ENCODE measurements at regions not wholly inside any gene's neighbourhood (a gene's known extent, or its start where the extent isn't known, plus 50 kb on each side); places are given as distances from the start of the nearest gene placed in this dataset.

GRCh38 chr2:211281430-211282073 lies 725.2 kb downstream of the CPS1 start:
- H3K36me3 Mint-ChIP-seq, result no peaks in the 10 kb centered on the region
- H3K9ac ChIP-seq (ENCODE audit: insufficient read depth, low read length, poor library complexity, severe bottlenecking), result no peak overlapping the region
- no peak overlapping the region for H3K27ac ChIP-seq (ENCODE audit: low read depth in 1 of 2, low read length in 2 of 2)
- intact Hi-C loops (cut with micrococcal nuclease), result no loop called here
- no peaks in the 10 kb centered on the region for H3K4me1 ChIP-seq (ENCODE audit: control insufficient read depth in 1 of 2, insufficient read depth in 2 of 2, low read length in 2 of 2)
- TF ChIP-seq CTCF (IDR thresholded peaks at IDR 0.05), result no peak
- no peak overlapping the region for H3K27ac Mint-ChIP-seq
- no peaks in the 10 kb centered on the region for H3K9me3 ChIP-seq (replicated peaks in 1 of 2; ENCODE audit: control insufficient read depth in 1 of 2, insufficient read depth in 1 of 2, low read length in 2 of 2)
- no peak overlapping the region for H3K4me3 ChIP-seq (replicated peaks in 1 of 3; ENCODE audit: low read depth in 2 of 3, low read length in 3 of 3)
- no peaks in the 10 kb centered on the region for H4K20me1 ChIP-seq (ENCODE audit: insufficient read depth, low read length)
- no peaks in the 10 kb centered on the region for H3K27me3 ChIP-seq (ENCODE audit: control insufficient read depth in 2 of 2, insufficient read depth in 2 of 2, low read length in 2 of 2)
- H3K4me2 ChIP-seq (replicated peaks; ENCODE audit: extremely low read depth, low read length, poor library complexity, severe bottlenecking), result no peak overlapping the region
- H3K79me2 ChIP-seq (ENCODE audit: insufficient read depth, low read length), result no peaks in the 10 kb centered on the region
- 100% methylated on average over 2 of the region's 2 CpGs for WGBS (ENCODE audit: insufficient coverage)
- H2AFZ ChIP-seq (ENCODE audit: insufficient read depth, low read depth, low read length, poor library complexity, severe bottlenecking), result no peak overlapping the region
- no peaks in the 10 kb centered on the region for H3K36me3 ChIP-seq (replicated peaks in 1 of 2; ENCODE audit: control insufficient read depth in 1 of 2, insufficient read depth in 2 of 2, low read length in 2 of 2)
- H3K9me3 Mint-ChIP-seq, result peaks cover 0 to 7% (median 0%) of the 10 kb centered on the region in 7 donors
- peaks cover 0 to 2% (median 0%) of the 10 kb centered on the region in 3 donors for H3K27me3 Mint-ChIP-seq (ENCODE audit: low read depth in 3 of 3)
- no peak for DNase-seq
- no peak overlapping the region for H3K4me3 Mint-ChIP-seq
- H3K4me1 Mint-ChIP-seq, result no peaks in the 10 kb centered on the region

- no peaks in the 10 kb centered on the region for H3K27me3 Mint-ChIP-seq (ENCODE audit: low read depth in 3 of 3)
- Histone ChIP-seq H3K4me3 (replicated peaks in 1 of 3; ENCODE audit: low read depth in 2 of 3, low read length in 3 of 3) (no peak overlapping the region), H3K79me2 (ENCODE audit: insufficient read depth, low read length) (no peaks in the 10 kb centered on the region), H3K27me3 (ENCODE audit: control insufficient read depth in 2 of 2, insufficient read depth in 2 of 2, low read length in 2 of 2) (no peaks in the 10 kb centered on the region), H2AFZ (ENCODE audit: insufficient read depth, low read depth, low read length, poor library complexity, severe bottlenecking) (no peak overlapping the region), H3K27ac (ENCODE audit: low read depth in 1 of 2, low read length in 2 of 2) (no peak overlapping the region), H3K4me1 (ENCODE audit: control insufficient read depth in 1 of 2, insufficient read depth in 2 of 2, low read length in 2 of 2) (no peaks in the 10 kb centered on the region), H4K20me1 (ENCODE audit: insufficient read depth, low read length) (no peaks in the 10 kb centered on the region), H3K4me2 (replicated peaks; ENCODE audit: extremely low read depth, low read length, poor library complexity, severe bottlenecking) (no peak overlapping the region), H3K9ac (ENCODE audit: insufficient read depth, low read length, poor library complexity, severe bottlenecking) (no peak overlapping the region), H3K9me3 (replicated peaks in 1 of 2; ENCODE audit: control insufficient read depth in 1 of 2, insufficient read depth in 1 of 2, low read length in 2 of 2) (peaks cover 0 to 8% of the 10 kb centered on the region in 2 donors), H3K36me3 (replicated peaks in 1 of 2; ENCODE audit: control insufficient read depth in 1 of 2, insufficient read depth in 2 of 2, low read length in 2 of 2) (no peaks in the 10 kb centered on the region)
- H3K9me3 Mint-ChIP-seq, result peaks cover 0 to 5% (median 3%) of the 10 kb centered on the region in 7 donors
- H3K4me3 Mint-ChIP-seq, result no peak overlapping the region
- no peaks in the 10 kb centered on the region for H3K36me3 Mint-ChIP-seq
- no peak for DNase-seq
- no peak for TF ChIP-seq CTCF (IDR thresholded peaks at IDR 0.05)
- no peak overlapping the region for H3K27ac Mint-ChIP-seq
- intact Hi-C loops (cut with micrococcal nuclease), result no loop called here
- no CpG with 5 or more reads among the region's 4 CpGs for WGBS (ENCODE audit: insufficient coverage)
- H3K4me1 Mint-ChIP-seq, result no peaks in the 10 kb centered on the region
Measured at GRCh38 chr2:211302676-211303075, 746.3 kb downstream of the CPS1 start.
